ENCODE measurements at regions not wholly inside any gene's neighbourhood (a gene's known extent, or its start where the extent isn't known, plus 50 kb on each side); places are given as distances from the start of the nearest gene placed in this dataset.

DNA sequence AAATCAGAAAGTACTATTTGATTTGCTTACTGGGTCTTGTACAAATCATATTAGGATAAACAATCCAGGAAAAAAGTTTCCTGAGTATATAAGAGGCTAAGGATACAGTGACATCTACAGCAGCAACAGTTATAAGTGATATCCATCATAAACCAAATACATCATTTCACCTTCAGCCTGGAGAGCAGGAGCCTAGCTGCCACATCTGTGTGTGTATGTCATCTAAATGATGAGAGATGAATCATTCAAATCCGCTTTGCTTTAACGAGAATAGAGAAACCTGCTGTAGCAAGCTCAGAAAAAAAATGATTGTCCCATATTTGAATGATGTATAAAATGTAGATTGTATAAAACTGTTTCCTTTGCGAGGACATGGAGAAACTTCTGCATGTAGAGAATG is 841.4 kb downstream of the SI start:
- TF ChIP-seq, protein P1, sequence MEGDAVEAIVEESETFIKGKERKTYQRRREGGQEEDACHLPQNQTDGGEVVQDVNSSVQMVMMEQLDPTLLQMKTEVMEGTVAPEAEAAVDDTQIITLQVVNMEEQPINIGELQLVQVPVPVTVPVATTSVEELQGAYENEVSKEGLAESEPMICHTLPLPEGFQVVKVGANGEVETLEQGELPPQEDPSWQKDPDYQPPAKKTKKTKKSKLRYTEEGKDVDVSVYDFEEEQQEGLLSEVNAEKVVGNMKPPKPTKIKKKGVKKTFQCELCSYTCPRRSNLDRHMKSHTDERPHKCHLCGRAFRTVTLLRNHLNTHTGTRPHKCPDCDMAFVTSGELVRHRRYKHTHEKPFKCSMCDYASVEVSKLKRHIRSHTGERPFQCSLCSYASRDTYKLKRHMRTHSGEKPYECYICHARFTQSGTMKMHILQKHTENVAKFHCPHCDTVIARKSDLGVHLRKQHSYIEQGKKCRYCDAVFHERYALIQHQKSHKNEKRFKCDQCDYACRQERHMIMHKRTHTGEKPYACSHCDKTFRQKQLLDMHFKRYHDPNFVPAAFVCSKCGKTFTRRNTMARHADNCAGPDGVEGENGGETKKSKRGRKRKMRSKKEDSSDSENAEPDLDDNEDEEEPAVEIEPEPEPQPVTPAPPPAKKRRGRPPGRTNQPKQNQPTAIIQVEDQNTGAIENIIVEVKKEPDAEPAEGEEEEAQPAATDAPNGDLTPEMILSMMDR (IDR thresholded peaks at IDR 0.05 in 2 of 3, conservative IDR thresholded peaks at IDR 0.05 in 1 of 3; ENCODE audit: borderline replicate concordance in 1 of 3, insufficient read depth in 1 of 3, low read depth in 2 of 3, low read length in 2 of 3): no peak
- TF ChIP-seq, protein P2, sequence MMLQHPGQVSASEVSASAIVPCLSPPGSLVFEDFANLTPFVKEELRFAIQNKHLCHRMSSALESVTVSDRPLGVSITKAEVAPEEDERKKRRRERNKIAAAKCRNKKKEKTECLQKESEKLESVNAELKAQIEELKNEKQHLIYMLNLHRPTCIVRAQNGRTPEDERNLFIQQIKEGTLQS (IDR thresholded peaks at IDR 0.05): no peak
- TF ChIP-seq EGR1 (IDR thresholded peaks at IDR 0.05; ENCODE audit: low read depth) (no peak), ZNF274 (IDR thresholded peaks at IDR 0.05; ENCODE audit: low read depth, low read length) (no peak), SP1 (IDR thresholded peaks at IDR 0.05; ENCODE audit: low read depth) (no peak), POLR2AphosphoS5 (IDR thresholded peaks at IDR 0.05; ENCODE audit: low read depth, low read length) (no peak)

All from HCT116 (cell line).